Glutamatergic neuron (in vitro differentiated cells): ENCODE measurements at regions not wholly inside any gene's neighbourhood (a gene's known extent, or its start where the extent isn't known, plus 50 kb on each side); places are given as distances from the start of the nearest gene placed in this dataset.

ENCODE experiments used
- DNase-seq: peaks from one replicate; pipeline ENCODE4 v3.0.0; 2022
- H3K27ac Mint-ChIP-seq: one replicate; pipeline ENCODE4 v1.8.0; 2020; ENCODE audit warnings: mild to moderate bottlenecking, mixed read lengths, inconsistent platforms; ENCODE audit not compliant: unreplicated experiment
- H3K27me3 Mint-ChIP-seq: one replicate; pipeline ENCODE4 v1.8.0; 2020; ENCODE audit warnings: mild to moderate bottlenecking, moderate library complexity, mixed read lengths, inconsistent platforms; ENCODE audit not compliant: unreplicated experiment
- H3K36me3 Mint-ChIP-seq: one replicate; pipeline ENCODE4 v1.8.0; 2020; ENCODE audit warnings: mild to moderate bottlenecking, mixed read lengths, inconsistent platforms; ENCODE audit not compliant: unreplicated experiment
- H3K4me1 Mint-ChIP-seq: one replicate; pipeline ENCODE4 v1.8.0; 2020; ENCODE audit warnings: mild to moderate bottlenecking, low read depth, mixed read lengths, inconsistent platforms; ENCODE audit not compliant: unreplicated experiment
- H3K4me3 Mint-ChIP-seq: one replicate; pipeline ENCODE4 v1.8.0; 2020; ENCODE audit warnings: mild to moderate bottlenecking, mixed read lengths, inconsistent platforms; ENCODE audit not compliant: unreplicated experiment
- H3K9me3 Mint-ChIP-seq: one replicate; pipeline ENCODE4 v1.8.0; 2020; ENCODE audit warnings: mild to moderate bottlenecking, moderate library complexity, mixed read lengths, inconsistent platforms; ENCODE audit not compliant: unreplicated experiment
- CTCF ChIP-seq: fragments of 200-600 bp; sonication (generic); IDR thresholded peaks from one replicate; pipeline ENCODE4 v1.5.0; 2021; ENCODE audit not compliant: partially characterized antibody, unreplicated experiment

GRCh38 chr22:48528221-48528915 is 1299.3 kb downstream of the BRD1 start:
- peaks cover 9% of the 10 kb centered on the region for H3K36me3 Mint-ChIP-seq
- H3K27ac Mint-ChIP-seq = no peak overlapping the region
- H3K9me3 Mint-ChIP-seq = peaks cover 11% of the 10 kb centered on the region
- no peak for DNase-seq
- peaks cover 17% of the 10 kb centered on the region for H3K27me3 Mint-ChIP-seq
- no peak for TF ChIP-seq CTCF
- H3K4me3 Mint-ChIP-seq = no peak overlapping the region
- H3K4me1 Mint-ChIP-seq = peaks cover 1% of the 10 kb centered on the region

- no peak overlapping the region for H3K27ac Mint-ChIP-seq
- peaks cover 1% of the 10 kb centered on the region for H3K4me1 Mint-ChIP-seq
- peaks cover 18% of the 10 kb centered on the region for H3K9me3 Mint-ChIP-seq
- H3K27me3 Mint-ChIP-seq = peaks cover 12% of the 10 kb centered on the region
- TF ChIP-seq CTCF = no peak
- DNase-seq = no peak
- H3K36me3 Mint-ChIP-seq = peaks cover 16% of the 10 kb centered on the region
- H3K4me3 Mint-ChIP-seq = no peak overlapping the region
Observed at GRCh38 chr22:48523761-48524160, 1303.9 kb downstream of the BRD1 start.

GRCh38 chr22:48523091-48523490 is 1304.6 kb downstream of the BRD1 start:
- Mint-ChIP-seq H3K9me3 (peaks cover 18% of the 10 kb centered on the region), H3K4me1 (peaks cover 1% of the 10 kb centered on the region), H3K4me3 (no peak overlapping the region), H3K36me3 (peaks cover 17% of the 10 kb centered on the region), H3K27me3 (peaks cover 10% of the 10 kb centered on the region), H3K27ac (no peak overlapping the region)
- DNase-seq = no peak
- TF ChIP-seq CTCF = no peak

- H3K36me3 Mint-ChIP-seq = peaks cover 17% of the 10 kb centered on the region
- no peak overlapping the region for H3K4me3 Mint-ChIP-seq
- peaks cover 18% of the 10 kb centered on the region for H3K9me3 Mint-ChIP-seq
- H3K27me3 Mint-ChIP-seq = peaks cover 10% of the 10 kb centered on the region
- DNase-seq = no peak
- no peak for TF ChIP-seq CTCF
- no peak overlapping the region for H3K27ac Mint-ChIP-seq
- H3K4me1 Mint-ChIP-seq = peaks cover 1% of the 10 kb centered on the region
Observed at GRCh38 chr22:48522271-48522670, 1305.4 kb downstream of the BRD1 start.

- Mint-ChIP-seq H3K4me3 (no peak overlapping the region), H3K27ac (peak overlapping the region; percentile 21), H3K36me3 (peaks cover 13% of the 10 kb centered on the region), H3K4me1 (no peaks in the 10 kb centered on the region), H3K9me3 (peaks cover 16% of the 10 kb centered on the region), H3K27me3 (peaks cover 8% of the 10 kb centered on the region)
- no peak for DNase-seq
- TF ChIP-seq CTCF = no peak
Observed at GRCh38 chr22:48520884-48521588, 1306.6 kb downstream of the BRD1 start.
